Mucosa of descending colon (tissue), 3 donors: ENCODE measurements at regions not wholly inside any gene's neighbourhood (a gene's known extent, or its start where the extent isn't known, plus 50 kb on each side); places are given as distances from the start of the nearest gene placed in this dataset.

ENCODE experiments used
- ATAC-seq: fragments of 200-7000 bp; cut with Tn5 transposase; one replicate; pipeline ENCODE4 v1.9.1; 2020; ENCODE audit warnings: mild to moderate bottlenecking, moderate library complexity
- DNase-seq, 3 donors: peaks; one replicate each; pipeline ENCODE4 v3.0.0-alpha.2; 2020
- H3K36me3 ChIP-seq: fragments of 200-600 bp; one replicate; pipeline ENCODE4 v1.8.0; 2021; ENCODE audit warnings: low read depth, mild to moderate bottlenecking
- H3K4me1 ChIP-seq: fragments of 200-600 bp; one replicate; pipeline ENCODE4 v1.8.0; 2021; ENCODE audit warnings: low read depth, mild to moderate bottlenecking
- H3K4me3 ChIP-seq: fragments of 200-600 bp; one replicate; pipeline ENCODE4 v1.8.0; 2021; ENCODE audit warnings: mild to moderate bottlenecking
- H3K9me3 ChIP-seq: fragments of 200-600 bp; one replicate; pipeline ENCODE4 v1.8.0; 2021; ENCODE audit warnings: mild to moderate bottlenecking
- intact Hi-C, 2 donors: fragments of 100-400 bp; cut with DNase I in 1 of 2; cut with micrococcal nuclease in 1 of 2; formaldehyde crosslinking; loops; one replicate each; pipeline versions ENCODE4 v1.11.0 to v1.11.1; 2022; cut with DNase I, micrococcal nuclease
- TF ChIP-seq, protein P1 (sequence below): fragments of 200-600 bp; IDR thresholded peaks from one replicate; pipeline ENCODE4 v1.8.0; 2022; ENCODE audit warnings: antibody characterized with exemption, mild to moderate bottlenecking
- donor health status: DM: no; HTN: no; CAD: no; lungs with moderate emphysema.
- donor health status: DM: no; HTN: no; CAD: no.
- donor health status: DM: no; HTN: yes; CAD: no.

DNA sequence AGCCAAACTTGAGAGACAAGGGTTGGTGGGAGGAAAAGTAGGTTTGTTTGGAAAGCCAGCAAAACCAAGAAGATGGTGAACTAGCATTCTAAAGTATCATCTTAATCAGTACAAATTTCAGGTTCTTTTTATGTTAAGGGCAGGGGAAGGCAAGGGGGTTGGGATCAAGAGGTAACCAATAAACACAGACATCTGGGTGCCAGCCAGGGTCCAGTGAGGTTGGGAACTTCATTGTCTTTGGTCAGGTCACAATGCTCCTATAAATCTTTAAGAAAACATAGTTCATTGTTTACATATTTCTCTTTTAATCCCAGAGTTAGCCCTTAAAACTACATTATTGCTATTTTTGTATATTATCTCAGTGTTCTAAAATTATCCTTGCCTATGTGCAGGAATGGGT lies 126.2 kb upstream of the NR5A2 start:
- DNase-seq (no peak), ATAC-seq (no peak)
- TF ChIP-seq, protein P1, sequence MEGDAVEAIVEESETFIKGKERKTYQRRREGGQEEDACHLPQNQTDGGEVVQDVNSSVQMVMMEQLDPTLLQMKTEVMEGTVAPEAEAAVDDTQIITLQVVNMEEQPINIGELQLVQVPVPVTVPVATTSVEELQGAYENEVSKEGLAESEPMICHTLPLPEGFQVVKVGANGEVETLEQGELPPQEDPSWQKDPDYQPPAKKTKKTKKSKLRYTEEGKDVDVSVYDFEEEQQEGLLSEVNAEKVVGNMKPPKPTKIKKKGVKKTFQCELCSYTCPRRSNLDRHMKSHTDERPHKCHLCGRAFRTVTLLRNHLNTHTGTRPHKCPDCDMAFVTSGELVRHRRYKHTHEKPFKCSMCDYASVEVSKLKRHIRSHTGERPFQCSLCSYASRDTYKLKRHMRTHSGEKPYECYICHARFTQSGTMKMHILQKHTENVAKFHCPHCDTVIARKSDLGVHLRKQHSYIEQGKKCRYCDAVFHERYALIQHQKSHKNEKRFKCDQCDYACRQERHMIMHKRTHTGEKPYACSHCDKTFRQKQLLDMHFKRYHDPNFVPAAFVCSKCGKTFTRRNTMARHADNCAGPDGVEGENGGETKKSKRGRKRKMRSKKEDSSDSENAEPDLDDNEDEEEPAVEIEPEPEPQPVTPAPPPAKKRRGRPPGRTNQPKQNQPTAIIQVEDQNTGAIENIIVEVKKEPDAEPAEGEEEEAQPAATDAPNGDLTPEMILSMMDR: no peak
- H3K4me1 ChIP-seq: no peaks in the 10 kb centered on the region
- H3K4me3 ChIP-seq: no peak overlapping the region
- no peaks in the 10 kb centered on the region for H3K36me3 ChIP-seq
- intact Hi-C loops: no loop called here
- H3K9me3 ChIP-seq: no peaks in the 10 kb centered on the region

DNA sequence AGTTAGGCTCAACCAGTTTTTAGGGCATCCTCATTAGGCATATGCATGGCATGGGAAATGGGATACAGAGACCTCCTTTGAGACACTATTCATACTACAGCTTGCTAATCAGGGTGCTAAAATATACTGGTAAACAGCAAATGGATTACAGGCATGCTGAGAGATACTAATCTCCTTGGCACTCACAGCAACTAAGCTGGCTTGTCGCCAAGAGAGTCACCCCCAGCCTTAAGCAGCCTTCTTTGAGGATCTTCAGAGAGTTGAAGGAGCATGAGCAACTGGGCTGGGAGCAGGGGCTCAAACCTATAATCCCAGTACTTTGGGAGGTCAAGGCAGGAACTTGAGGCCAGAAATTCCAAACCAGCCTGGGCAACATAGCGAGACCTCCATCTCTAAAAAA lies 120.1 kb upstream of the NR5A2 start:
- no peak overlapping the region for H3K4me3 ChIP-seq
- DNase-seq: no peak
- H3K4me1 ChIP-seq: no peaks in the 10 kb centered on the region
- no peaks in the 10 kb centered on the region for H3K36me3 ChIP-seq
- no peaks in the 10 kb centered on the region for H3K9me3 ChIP-seq
- ATAC-seq: no peak
- TF ChIP-seq, protein P1: no peak
- intact Hi-C loops: no loop called here

DNA sequence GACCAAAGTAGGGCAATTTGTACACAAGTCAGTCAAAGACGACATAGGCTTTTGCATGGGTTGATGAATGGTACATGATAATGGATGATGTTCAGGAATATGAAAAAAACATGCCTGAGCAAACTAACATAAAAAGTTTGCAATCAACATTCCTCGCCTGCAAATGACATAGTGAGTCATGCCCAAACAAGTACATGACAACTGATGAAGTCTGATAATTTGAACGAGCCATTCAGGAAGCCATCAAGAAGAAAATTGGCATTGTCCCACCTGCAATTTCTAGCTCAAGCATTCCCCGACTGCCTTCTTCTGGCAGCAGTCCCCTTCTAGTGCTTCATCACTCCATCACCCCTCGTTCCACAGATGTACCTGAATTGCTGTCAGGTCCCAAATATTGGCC lies 118.4 kb upstream of the NR5A2 start:
- DNase-seq: no peak
- TF ChIP-seq, protein P1: no peak

DNA sequence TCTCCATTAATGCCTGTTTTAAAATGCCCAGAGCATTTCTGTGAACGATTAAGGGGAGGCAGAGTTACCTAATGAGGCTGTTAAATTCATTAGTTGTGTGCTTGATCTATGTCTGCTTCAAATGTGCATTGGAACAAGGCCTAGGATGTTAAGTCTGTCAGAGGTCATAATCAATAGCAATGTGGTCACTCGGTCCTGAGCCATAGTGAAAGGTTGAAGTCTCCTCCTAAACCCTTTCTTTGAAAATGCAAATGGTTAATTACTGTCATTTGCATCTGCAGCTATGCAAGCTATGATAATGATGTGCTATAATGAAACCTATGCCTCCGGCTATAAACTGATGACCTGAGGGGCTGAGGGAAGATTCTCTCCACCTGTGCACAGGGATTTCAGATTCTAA lies 114.2 kb upstream of the NR5A2 start:
- intact Hi-C loops: no loop called here
- Histone ChIP-seq H3K36me3 (no peaks in the 10 kb centered on the region), H3K4me3 (no peak overlapping the region), H3K4me1 (no peaks in the 10 kb centered on the region), H3K9me3 (no peaks in the 10 kb centered on the region)
- ATAC-seq (no peak), DNase-seq (no peak)
- TF ChIP-seq, protein P1: no peak

More for the DNA sequence above, 118.4 kb upstream of the NR5A2 start:
- ATAC-seq: no peak
- intact Hi-C loops: no loop called here
- Histone ChIP-seq H3K4me1 (no peaks in the 10 kb centered on the region), H3K4me3 (no peak overlapping the region), H3K9me3 (no peaks in the 10 kb centered on the region), H3K36me3 (no peaks in the 10 kb centered on the region)

DNA sequence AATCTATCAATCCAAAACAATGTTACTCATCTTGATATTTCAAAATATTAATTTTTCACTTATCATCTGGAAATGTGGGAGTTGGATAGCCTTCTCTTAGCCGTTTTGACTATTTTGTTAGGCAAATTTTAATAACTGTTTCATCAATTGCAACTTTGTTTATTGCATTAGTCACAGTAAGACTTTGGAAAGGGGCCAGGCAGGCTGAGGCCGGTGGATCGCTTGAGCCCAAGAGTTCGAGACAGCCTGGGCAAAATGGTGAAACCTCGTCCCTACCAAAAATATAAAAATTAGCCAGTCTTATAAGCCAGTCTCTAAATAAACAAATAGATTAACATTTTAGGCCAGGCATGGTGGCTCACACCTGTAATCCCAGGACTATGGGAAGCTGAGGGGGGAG lies 113.0 kb upstream of the NR5A2 start:
- DNase-seq (no peak), ATAC-seq (no peak)
- Histone ChIP-seq H3K36me3 (no peaks in the 10 kb centered on the region), H3K4me3 (no peak overlapping the region), H3K9me3 (no peaks in the 10 kb centered on the region), H3K4me1 (no peaks in the 10 kb centered on the region)
- intact Hi-C loops: no loop called here
- TF ChIP-seq, protein P1: no peak

DNA sequence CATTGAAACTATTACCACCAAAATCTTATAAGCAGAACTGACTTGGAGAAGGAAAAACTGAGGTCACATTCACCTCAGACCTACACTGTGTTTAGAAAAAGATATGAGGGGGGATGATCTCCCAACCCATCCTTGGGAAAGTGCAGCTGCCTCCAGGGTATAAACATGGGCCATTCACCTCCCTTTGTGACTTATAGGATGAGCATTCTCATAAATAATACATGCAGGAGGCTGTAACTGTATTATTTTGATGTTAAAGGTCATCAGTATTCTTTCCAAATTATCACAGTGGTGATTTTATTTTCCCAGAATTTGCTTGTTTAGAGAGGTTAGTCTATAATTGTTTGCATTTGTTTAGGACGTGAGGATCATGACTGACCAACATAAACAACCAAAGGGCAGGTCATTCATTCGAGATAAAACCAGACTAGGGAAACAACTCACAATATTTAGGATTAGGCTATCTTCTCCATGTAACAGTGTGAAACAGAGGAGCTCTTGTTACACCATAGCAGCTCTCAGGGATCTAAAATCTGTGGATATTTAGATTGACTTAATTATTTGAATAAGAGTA lies 109.2 kb upstream of the NR5A2 start:
- no peaks in the 10 kb centered on the region for H3K36me3 ChIP-seq
- DNase-seq (no peak), ATAC-seq (no peak)
- TF ChIP-seq, protein P1: no peak
- H3K4me3 ChIP-seq: no peak overlapping the region
- intact Hi-C loops: no loop called here
- H3K4me1 ChIP-seq: no peaks in the 10 kb centered on the region
- no peaks in the 10 kb centered on the region for H3K9me3 ChIP-seq
